ENCODE measurements at regions not wholly inside any gene's neighbourhood (a gene's known extent, or its start where the extent isn't known, plus 50 kb on each side); places are given as distances from the start of the nearest gene placed in this dataset.

- TF ChIP-seq MYC (IDR thresholded peaks at IDR 0.05; ENCODE audit: low read depth, low read length) (no peak), CTCF (IDR thresholded peaks at IDR 0.05; ENCODE audit: low read depth, low read length) (no peak)
Observed at GRCh38 chr12:125503128-125503527, 437.9 kb downstream of the AACS start.
